SK-N-DZ (cell line): ENCODE measurements at regions not wholly inside any gene's neighbourhood (a gene's known extent, or its start where the extent isn't known, plus 50 kb on each side); places are given as distances from the start of the nearest gene placed in this dataset.

ENCODE experiments used
- DNase-seq: peaks from one replicate; pipeline ENCODE4 v3.0.0-alpha.2; 2015; ENCODE audit warnings: low spot score

GRCh38 chr3:124234852-124235252 is 242.9 kb upstream of the ROPN1 start:
- no peak for DNase-seq

- no peak for DNase-seq
Measured at GRCh38 chr3:124235446-124235845, 243.5 kb upstream of the ROPN1 start.

- DNase-seq, result no peak
Measured at GRCh38 chr3:124243177-124243859, 251.4 kb upstream of the ROPN1 start.

GRCh38 chr3:124246376-124246775 is 254.5 kb upstream of the ROPN1 start:
- no peak for DNase-seq

- DNase-seq, result peak; percentile 32
Measured at GRCh38 chr3:124246949-124247348, 255.0 kb upstream of the ROPN1 start.

GRCh38 chr3:124248471-124249028 is 256.6 kb upstream of the ROPN1 start:
- DNase-seq, result no peak

- DNase-seq, result no peak
Measured at GRCh38 chr3:124249038-124249437, 257.1 kb upstream of the ROPN1 start.

GRCh38 chr3:124250053-124250452 is 258.1 kb upstream of the ROPN1 start:
- DNase-seq, result no peak

- DNase-seq, result no peak
Measured at GRCh38 chr3:124256156-124256555, 264.2 kb upstream of the ROPN1 start.

GRCh38 chr3:124256599-124256998 is 264.7 kb upstream of the ROPN1 start:
- DNase-seq, result no peak

GRCh38 chr3:124257336-124257864 is 265.5 kb upstream of the ROPN1 start:
- no peak for DNase-seq

- no peak for DNase-seq
Measured at GRCh38 chr3:124258057-124258500, 266.2 kb upstream of the ROPN1 start.

GRCh38 chr3:124260206-124260915 is 268.4 kb upstream of the ROPN1 start:
- DNase-seq, result no peak

GRCh38 chr3:124261306-124261705 is 269.4 kb upstream of the ROPN1 start:
- DNase-seq, result no peak

GRCh38 chr3:124263168-124263567 is 271.2 kb upstream of the ROPN1 start:
- DNase-seq, result no peak

GRCh38 chr3:124264346-124264745 is 272.4 kb upstream of the ROPN1 start:
- DNase-seq, result no peak

GRCh38 chr3:124266487-124266886 is 274.6 kb upstream of the ROPN1 start:
- no peak for DNase-seq

- no peak for DNase-seq
Measured at GRCh38 chr3:124267406-124267805, 275.5 kb upstream of the ROPN1 start.

- no peak for DNase-seq
Measured at GRCh38 chr3:124268355-124268754, 276.4 kb upstream of the ROPN1 start.

GRCh38 chr3:124269619-124270018 is 277.7 kb upstream of the ROPN1 start:
- DNase-seq, result no peak

GRCh38 chr3:124272605-124273151 is 280.8 kb upstream of the ROPN1 start:
- no peak for DNase-seq

GRCh38 chr3:124273651-124274050 is 281.7 kb upstream of the ROPN1 start:
- no peak for DNase-seq
